Sigmoid colon (tissue), 3 donors: ENCODE measurements at regions not wholly inside any gene's neighbourhood (a gene's known extent, or its start where the extent isn't known, plus 50 kb on each side); places are given as distances from the start of the nearest gene placed in this dataset.

ENCODE experiments used
- CTCF ChIP-seq, 4 experiments: fragments of 450-650 bp in 3 of 4; fragments of 200-600 bp in 1 of 4; IDR thresholded peaks; one replicate each; pipeline ENCODE4 v1.5.1; 2016 to 2019; ENCODE audit warnings: antibody characterized with exemption in 4 of 4, mild to moderate bottlenecking in 3 of 4, moderate library complexity in 2 of 4
- POLR2A ChIP-seq, 2 donors: fragments of 450-650 bp; IDR thresholded peaks; one replicate each; pipeline ENCODE4 v1.6.1; 2016; ENCODE audit warnings: antibody characterized with exemption in 2 of 2, mild to moderate bottlenecking in 2 of 2, moderate library complexity in 2 of 2

- TF ChIP-seq CTCF (IDR thresholded peaks at IDR 0.05) (no peak), POLR2A (IDR thresholded peaks at IDR 0.05) (no peak)
Observed at GRCh38 chr6:144901412-144901811, 616.3 kb downstream of the UTRN start.
